ENCODE measurements at regions not wholly inside any gene's neighbourhood (a gene's known extent, or its start where the extent isn't known, plus 50 kb on each side); places are given as distances from the start of the nearest gene placed in this dataset.

DNA sequence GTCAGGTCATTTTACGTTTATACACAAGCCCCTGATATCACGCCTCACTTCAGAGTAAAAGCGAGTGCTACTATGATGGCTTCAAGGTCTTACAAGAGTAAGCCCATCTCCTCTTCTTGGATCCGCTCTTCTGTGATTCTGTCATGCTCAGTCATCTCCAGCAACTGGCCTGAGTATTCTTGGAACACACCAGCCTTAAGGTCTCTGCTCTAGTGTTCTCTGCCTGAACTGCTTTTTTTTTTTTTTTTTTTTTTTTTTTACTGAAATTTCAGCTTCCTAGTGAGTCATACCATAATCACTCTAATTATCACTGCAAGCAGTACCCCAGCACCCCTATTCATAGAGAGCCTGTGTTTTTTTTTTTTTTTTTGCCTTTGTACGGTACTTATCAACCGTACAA is 1228.9 kb downstream of the CNTNAP5 start:
- no peak for TF ChIP-seq CTCF (IDR thresholded peaks at IDR 0.05; ENCODE audit: low read length)
- TF ChIP-seq EZH2 (IDR thresholded peaks at IDR 0.05; ENCODE audit: borderline replicate concordance, low read length), result no peak
